GM18511 (cell line): ENCODE measurements at regions not wholly inside any gene's neighbourhood (a gene's known extent, or its start where the extent isn't known, plus 50 kb on each side); places are given as distances from the start of the nearest gene placed in this dataset.

Experiments used
- ATAC-seq: cut with Tn5 transposase; IDR thresholded peaks from one replicate; pipeline ENCODE4 v1.9.1; 2021; ENCODE audit warnings: mild to moderate bottlenecking, moderate library complexity; ENCODE audit not compliant: unreplicated experiment

DNA sequence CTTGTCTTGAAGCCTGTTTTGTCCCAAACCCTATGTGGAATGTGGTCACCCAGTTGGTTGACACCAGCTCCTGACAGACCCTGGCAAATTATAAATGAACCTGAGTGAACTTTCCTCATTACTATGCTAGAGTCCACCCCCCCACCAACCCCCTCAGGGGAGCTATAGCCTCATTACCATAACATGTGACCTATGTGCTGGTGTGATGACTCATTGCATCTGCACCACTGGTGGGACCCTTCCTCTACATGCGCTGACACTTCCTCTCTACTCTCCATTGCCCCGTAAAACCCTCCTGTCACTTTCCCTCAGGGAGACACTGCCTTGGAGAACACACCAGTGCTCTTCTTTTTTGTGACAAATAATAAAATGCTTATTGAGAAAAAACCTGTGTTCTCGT is 105.0 kb upstream of the SESN3 start:
- ATAC-seq = no peak

DNA sequence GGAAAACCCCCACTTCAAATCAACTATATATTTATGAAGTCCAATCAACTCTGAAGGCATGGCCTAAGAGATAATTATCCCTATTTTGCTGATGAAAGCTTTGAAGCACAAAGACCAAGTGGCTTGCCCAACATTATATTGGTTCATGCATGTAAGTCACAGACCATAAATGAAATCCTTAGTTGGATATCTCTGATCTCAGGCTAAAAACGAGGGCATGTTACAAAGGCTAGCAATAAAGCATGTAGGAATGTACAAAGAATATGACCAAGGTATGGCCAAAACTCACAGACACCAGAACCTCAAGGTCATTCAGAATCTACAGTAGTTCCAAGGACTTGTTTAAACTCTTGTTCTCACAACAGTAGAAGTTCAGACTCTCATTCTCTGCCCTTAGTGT is 100.2 kb upstream of the SESN3 start:
- ATAC-seq = no peak

DNA sequence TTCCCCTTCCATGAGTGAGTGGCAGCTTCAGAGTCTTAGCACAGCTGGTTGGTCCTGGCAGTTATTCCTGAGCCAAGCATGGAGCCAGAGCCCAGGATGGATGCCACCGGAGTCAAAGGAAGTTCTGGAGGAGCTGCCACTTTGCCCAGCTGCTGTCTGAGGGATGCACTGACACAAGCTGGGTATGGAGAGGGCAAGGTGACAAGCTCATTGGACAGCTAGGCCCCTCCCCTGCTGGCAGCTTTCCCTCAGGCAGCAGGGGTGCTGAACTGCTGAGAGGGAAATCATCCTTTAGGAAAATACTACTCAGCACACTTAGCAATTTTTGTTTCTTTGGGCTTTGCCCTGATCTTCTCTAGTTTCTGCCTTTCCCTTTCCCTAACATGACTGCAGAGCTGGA is 99.3 kb upstream of the SESN3 start:
- no peak for ATAC-seq

DNA sequence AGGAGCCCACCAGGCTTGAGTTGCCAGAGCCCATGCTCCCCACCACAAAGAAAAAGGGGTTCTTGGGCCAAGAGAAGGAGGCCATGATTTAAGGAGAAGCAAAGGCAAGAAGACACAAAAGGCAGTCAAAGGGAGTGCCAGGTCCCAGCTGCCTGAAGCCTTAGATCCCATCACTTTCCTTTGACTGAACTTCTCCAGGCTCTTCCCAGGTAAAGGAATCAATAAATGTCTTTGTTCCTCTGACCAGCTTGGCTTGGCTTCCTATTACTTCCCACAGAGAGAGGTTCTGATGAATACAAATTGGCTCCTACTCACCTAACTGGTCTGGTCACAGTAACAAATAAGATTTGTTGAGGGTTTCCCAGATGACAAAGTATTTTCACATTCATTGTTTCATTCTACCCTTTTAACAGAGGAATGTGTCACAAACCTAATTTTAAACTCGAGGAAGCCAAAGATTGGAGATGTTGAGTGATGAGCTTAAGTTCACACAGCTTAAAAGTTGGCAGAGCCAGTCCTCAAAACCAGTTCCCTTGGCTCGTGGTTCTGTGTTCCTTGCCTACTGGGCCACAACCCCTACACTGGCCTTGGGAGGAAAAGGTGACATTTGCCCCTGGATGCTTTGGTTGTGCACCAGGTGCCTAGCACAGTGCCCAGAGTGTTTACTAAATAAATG is 96.4 kb upstream of the SESN3 start:
- ATAC-seq = no peak

DNA sequence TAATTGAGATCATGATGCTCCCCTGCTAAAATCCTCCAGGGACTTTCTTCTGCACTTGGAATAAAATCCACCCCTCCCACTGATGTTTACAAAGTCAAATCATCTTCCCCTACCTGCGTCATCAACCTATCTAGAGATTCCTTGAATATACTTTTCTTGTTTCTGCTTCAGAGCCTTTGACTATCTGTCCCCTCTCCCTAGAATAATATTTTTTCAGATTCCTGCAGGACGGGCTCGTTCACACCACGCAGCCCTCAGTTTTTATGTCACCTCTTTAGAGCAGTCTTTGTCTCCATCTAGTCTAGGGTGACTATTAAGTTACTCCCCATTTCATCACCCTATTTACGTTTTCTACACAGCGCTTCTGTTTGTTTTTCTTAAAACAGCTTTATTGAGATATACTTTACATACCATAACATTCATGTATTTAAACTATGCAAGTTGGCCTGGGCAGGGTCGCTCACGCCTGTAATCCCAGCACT is 94.8 kb upstream of the SESN3 start:
- ATAC-seq = no peak

DNA sequence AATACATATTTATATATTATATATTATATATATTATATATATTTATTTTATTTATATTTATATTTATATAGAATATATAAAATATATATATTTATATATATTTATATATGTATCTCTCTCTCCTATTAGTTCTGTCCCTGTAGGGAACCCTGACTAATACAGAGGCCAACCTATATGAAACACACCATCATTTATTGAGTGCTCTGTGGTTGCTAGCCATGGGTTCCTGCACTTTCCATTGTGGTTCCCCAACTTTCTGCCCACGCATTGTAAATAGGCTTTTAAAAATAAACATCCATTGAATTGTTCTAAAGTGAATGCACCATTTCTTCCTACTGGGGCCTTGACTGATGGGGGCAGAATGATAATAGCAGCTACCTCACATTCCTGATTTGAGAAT is 93.8 kb upstream of the SESN3 start:
- no peak for ATAC-seq

DNA sequence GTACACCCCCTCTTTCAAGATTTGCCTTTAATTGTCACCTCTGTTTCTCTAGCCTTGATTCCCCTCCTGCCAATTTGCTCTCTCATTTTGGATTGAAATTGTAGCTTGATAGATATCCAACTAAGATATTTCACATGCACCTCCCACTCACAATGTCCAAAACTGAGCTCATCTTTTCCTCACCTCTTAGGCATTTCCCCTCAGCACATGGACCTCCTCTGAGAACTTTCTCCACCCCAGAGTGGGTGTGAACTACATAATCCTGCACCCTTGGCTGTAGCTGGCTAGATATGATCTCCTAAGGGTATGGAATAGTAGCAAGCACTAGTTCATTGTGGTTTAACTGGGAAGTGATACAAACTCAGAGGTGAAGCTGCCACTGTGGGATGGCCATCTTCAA is 91.5 kb upstream of the SESN3 start:
- no peak for ATAC-seq

DNA sequence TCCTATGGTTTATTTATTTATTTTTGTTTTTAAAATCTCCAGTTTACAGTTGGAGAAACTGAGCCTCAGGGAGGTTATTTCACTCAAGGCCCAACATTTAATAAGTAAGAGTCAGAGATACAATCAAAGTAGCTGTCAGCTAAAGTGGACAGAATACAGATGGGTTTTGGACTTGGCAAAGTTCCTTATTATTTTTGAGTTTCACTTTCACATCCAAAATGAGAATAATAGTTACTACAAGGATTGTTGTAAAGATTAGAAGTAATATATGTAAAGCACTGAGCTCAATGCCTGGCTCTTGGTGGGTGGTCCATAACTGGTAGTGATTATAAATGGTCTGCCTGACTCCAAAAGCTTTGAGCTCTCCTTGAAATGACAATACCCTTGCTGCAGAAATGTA is 87.5 kb upstream of the SESN3 start:
- no peak for ATAC-seq

DNA sequence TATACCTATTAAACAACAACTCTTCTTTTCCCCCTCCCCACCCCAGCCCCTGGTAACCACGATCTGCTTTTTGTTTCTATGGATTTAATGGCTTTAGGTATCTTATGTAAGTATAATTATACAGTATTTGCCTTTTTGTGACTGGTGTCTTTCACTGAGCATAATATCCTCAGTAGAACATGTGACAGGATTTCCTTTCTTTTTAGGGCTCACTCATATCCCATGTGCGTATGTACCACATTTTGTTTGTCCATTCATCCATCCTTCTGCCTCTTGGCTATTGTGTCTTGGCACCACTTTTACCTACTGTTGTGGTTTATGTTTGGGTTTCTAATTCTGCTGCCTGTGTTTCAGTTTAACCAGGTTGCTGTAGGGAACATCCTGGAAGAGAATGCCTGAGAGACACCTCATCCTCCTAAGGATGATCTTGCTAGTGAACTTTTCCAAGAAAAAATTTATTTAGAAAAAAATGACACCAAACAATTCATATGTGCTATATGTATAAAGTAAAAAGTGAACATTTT is 77.6 kb upstream of the SESN3 start:
- ATAC-seq = no peak

DNA sequence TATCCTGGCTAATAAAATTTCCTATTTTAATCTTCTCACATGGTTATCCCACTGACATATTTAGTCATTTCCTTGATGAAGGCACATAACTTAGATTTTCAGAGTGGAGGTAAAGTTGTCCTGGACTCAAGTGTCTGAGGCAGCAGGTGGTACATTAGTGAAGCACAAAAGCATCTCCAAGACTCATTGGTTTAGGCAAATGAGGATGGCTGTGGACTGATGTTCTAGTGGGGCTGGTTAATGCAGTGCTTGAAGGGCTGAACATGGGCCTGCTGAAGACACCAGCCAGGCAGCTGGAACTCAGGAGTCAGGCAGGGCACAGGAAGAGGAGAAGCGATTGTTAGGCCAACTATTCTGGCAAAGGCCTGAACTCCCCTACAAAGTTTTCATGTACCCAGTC is 76.3 kb upstream of the SESN3 start:
- no peak for ATAC-seq

DNA sequence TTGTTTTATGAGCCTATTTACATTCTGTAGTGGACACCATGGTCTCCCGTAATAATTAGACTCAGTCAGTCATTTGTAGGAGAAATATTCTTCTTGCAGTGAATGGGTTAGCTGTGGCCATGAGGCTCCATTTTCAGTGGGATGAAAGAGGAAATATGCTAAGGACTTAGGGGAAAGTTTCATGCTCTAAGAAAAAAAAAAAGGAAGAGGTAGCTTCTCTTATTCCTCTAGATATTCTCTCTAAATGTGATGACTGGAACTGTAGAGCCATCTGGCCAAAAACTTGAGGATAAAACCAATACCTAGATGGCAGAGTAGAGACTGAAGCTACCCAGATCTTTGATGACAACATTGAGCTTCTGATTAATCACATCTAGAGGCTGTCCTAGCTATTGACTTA is 75.8 kb upstream of the SESN3 start:
- ATAC-seq = no peak

DNA sequence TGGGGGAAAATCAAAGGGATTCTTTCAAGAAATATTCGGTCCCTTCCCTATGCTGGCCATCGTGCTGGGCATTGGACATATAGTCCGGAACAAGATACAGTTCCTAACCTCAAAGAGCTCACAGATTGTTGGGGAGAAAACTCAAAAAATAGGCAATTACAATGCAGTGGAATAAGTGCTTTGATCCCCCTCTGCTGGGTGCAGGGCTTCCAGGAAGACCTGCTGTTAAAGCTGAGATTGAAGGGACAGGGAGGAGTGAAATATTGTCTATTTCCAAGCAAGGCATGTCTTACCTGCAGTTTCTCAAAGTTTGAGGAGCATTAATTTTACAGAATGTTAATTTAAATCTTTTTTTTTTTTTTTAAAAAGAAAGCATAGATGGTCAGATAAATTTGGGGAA is 75.1 kb upstream of the SESN3 start:
- ATAC-seq = no peak

DNA sequence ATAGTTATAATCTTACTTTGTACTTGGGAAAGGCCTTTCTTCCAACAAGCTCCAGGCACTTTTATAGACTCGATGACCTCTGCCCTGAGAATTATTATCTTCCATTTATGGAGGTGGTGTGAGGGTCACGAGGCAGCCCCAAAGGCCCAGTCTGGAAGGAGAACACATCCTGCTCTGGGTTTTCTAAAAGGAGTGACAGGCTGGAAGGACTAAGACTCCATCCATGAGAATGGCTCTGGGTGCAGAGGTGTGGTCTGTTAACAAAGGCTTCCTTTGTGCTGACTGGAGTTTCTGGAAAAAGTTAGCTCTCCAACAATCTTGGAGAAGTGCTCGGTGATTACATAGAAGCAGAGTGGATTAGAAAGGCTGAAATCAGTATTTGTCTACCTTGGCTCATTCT is 74.7 kb upstream of the SESN3 start:
- ATAC-seq = no peak

DNA sequence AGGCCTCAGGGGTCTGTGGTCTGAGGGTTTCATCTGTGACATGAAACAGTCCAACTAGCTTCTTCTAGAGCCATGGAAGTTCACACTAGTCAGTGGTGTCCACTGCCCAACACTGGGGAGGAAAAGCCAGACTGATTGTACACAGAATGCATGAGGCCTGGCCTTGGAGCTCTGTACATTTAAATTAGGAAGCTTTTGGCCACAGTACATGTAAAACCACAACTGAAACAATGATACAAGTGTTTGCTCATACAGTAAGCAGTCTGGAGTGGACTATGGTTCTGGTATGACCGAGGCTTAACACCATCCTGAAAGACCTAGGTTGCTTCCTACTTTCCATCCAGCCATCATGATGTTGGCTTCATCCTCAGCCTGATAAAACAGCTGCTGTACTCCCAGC is 73.8 kb upstream of the SESN3 start:
- no peak for ATAC-seq

DNA sequence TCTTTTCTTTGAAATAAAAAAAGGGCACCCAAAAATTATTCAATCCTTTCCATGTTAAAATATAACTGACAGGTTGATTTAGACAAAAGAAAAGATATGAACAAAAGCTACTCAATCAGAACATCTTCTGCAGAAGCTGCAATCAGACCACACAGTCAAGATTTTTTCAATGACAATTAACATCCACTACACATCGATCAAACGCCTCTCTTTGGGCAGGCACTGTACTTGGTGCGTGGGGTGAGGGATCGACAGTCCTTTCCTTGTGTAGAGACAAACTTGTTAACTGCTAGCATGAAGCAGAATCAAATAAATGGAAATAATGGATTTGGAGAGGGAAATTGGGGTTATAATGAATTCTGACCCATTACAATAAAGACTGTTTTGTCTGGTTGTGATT is 71.2 kb upstream of the SESN3 start:
- ATAC-seq = no peak

DNA sequence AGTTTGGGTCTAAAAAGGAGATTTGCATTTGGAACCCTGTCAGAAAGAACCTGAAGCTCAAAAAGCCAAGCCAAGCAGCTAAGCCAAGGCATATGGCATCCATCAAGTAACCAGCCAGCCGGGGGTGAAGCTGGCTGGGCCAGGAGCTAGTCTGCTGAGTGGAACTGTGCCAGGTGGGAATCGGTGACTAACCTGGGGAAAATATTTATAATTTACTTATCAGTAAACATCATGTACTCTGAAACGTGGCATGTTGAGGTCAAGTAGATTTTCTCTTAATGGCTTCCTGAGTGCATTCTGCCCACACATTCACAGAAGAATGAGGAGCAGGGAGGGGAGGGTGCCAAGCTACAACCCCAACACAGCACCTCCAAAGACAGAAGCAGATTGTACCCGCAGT is 70.5 kb upstream of the SESN3 start:
- no peak for ATAC-seq

DNA sequence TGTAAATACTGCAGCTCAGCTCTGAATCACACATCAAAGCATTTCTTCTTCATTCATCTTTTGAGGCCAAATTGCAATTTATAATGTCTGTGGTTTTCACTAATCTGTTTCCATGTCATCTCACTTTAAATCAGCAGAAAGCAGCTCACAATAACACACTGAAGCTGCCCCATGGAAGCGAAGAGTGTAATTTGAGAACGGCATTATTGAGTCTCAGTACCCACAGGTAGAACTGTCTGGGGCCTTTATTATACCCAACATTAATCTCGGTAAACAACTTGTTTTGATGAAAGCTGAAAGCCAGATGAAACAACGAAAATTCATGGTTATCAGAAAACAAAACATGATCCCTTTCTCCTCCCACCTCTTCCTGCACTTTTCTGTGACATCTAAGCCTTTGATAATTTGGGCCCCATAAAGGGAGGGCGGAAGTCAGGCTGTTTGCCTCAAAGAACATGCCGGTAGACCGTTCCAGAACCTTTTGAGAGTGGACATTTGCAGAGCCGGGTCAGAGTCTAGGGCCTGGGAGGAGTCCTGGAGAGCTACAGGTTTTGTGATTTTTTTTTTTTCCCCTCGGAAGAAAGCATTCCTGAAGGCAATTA is 68.2 kb upstream of the SESN3 start:
- no peak for ATAC-seq

DNA sequence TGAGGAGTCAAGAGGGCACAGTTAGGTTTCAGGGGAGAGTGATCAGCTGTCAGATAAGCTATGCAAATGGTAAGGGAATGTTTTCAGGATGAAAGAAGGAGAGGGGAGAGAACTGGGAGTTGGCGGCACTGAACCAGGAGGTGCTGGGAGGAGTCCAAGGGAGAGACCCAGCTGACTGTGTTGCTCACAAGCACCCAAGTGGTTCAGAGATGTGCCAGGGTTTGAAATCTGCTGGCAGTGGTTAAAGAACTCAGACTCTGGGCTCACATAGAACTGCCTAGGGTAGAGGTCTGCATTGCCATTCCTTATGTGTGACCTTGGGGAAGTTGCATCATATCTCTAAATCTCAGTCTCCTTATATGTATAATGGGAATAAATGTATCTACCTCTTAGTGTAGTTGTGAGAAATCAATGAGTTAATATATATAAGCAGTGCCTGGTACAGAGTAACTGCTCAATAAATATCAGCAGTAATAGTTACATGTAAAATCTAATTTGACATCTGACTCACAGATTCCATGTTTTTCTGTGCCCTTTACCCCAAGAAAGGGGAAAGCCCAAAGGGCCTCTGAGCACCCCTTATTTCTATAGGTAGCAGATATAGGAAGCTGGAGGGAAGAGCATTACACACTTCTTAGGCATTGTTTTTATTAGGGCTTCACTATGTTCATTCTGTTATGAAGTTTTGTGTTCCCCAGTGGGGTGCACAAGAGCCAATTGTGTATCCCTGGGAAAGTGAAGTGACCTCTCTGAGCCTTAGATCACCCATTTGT is 66.9 kb upstream of the SESN3 start:
- ATAC-seq = no peak

DNA sequence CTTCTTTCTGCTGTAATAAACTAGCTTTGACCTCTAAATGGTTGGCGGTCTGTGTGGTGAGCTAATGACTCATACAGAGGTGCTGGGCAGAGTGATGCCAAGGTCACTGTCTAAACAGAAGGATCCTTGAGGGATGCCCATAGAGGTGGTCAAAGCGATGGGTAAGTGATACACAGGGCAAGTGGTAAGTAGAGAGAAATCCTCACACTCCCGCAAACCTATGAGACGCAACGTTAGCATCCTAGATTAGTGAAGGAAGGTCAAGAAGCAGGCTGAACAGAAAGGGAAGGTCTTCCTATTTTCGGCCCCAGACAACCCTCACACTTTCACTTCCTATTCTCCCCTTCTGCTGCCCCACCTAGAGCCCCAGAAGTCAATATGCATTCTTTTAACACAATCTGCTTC is 65.6 kb upstream of the SESN3 start:
- peak; percentile 99 for ATAC-seq

DNA sequence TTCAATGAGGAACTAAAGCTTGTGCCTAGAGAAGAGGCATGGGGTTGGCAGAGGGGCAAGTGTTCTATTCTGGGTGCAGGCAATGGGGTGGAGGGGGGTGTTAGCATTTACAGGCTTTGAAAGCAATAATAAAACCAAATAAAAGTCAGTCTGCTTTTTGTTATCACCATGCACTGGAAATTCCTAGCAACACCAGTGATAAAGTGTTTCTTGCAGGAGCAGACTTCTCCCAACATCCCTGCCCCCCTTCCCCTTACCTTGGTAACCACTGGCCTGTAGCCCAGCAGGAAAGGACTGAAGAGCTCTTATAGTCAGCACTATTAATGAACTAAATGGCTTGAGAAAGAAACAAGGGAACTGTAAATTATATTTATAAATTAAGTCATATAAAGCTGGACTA is 65.2 kb upstream of the SESN3 start:
- peak; percentile 17 for ATAC-seq

DNA sequence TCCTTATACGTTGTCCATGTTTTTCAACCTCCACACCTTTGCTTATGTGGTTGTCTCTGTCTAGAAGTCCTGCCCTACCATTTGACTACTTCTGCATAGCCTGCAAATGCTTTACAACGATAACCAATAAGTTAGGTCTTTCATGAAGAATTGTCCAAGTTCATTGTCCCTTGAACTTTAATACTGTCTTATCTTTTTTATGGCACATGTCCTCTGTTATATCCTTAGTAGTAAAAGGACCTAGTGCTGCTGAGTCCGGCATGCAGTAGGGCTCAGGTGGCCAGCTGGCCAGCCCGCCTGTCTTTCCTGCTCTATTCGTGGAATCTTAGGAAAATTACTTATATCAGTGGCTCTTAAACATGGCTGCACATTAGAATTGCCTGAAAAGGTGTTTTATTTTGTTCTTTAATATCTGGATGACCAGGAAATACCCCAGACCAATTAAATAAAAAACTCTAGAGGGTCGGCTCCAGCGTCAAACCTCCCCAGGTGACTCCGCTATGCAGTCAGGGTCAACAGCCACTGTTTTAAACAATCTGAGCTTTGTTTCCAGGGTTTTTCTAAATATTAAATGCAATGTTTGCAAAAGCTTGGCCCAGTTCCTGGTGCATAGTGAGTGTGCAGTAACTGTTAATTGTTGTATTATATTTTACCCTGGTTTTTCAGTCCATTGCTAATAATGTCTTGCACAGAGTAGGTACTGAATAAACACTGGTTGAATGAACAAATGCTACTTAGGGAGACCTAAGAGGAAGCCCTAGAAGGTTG is 64.6 kb upstream of the SESN3 start:
- ATAC-seq = no peak
